ENCODE measurements at regions not wholly inside any gene's neighbourhood (a gene's known extent, or its start where the extent isn't known, plus 50 kb on each side); places are given as distances from the start of the nearest gene placed in this dataset.
"Not testable (repeated sequence)": the region's sequence is repeated elsewhere in the genome, so short reads cannot be mapped to it uniquely, and the experiment has no call there.

GRCh38 chr18:43720041-43720440 is 442.8 kb upstream of the SYT4 start:
- DNase-seq (ENCODE audit: low spot score) = no peak

DNA sequence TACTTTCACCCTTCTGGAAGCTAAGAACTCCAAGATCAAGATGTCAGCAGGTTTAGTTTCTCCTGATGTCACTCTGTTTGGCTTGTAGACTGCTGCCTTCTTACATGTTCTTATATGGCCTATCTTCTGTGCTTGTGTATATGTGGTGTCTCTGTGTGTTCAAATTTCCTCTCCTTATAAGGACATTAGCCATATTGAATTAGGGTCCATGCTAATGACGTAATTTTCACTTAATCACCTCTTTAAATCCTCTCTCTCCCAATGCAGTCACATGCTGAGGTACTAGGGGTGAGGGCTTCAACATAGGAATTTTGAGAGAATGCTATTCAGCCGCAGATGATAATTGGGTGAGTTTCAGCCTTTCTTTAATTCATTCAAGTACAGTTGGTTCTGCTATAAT is 458.3 kb upstream of the SYT4 start:
- DNase-seq (ENCODE audit: low spot score) = no peak

- no peak for DNase-seq (ENCODE audit: low spot score)
Measured at GRCh38 chr18:43744960-43745745, 467.9 kb upstream of the SYT4 start.

GRCh38 chr18:43751203-43751602 is 473.9 kb upstream of the SYT4 start:
- DNase-seq (ENCODE audit: low spot score) = no peak

GRCh38 chr18:43751835-43752234 is 474.5 kb upstream of the SYT4 start:
- DNase-seq (ENCODE audit: low spot score) = no peak

DNA sequence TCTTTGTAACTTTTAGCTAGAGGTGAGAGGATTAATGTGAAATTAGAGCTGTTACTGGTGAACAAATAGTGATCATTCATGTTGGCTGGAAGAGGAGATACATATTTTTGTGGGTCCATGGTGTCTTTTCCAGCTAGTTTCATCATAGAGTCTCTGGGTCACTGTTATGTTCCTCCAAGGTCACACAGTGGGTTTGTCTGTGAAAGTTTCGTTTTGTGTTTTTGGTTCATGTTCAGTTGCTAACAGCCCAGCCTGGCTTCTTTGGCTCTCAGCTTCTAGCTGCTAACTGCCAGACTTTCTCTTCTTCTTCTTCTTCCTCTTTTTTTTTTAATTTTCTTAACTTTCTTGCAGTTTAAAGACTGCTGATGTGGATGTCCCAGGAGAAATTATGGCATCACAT is 480.0 kb upstream of the SYT4 start:
- no peak for DNase-seq (ENCODE audit: low spot score)

- no peak for DNase-seq (ENCODE audit: low spot score)
Measured at GRCh38 chr18:43758734-43759133, 481.4 kb upstream of the SYT4 start.

DNA sequence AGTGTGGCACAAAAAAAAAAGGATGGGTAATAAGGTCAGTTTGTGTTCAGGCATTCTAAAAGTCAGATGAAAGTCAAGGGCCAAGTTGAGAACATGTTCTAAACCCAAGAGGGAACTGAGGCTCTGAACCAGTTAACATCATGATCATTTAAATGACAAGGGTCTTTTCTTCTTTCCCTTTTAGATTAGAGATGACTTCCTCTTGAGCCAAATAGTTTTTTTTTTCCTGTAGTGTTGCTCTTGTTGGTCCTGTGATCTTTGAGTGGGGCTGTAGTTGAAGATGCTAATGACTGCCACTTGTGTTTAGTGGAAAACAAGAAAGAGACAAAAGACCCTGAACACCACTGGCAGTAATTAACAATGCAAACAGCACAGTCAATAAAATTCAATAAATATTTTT is 482.7 kb upstream of the SYT4 start:
- DNase-seq (ENCODE audit: low spot score) = no peak

- no peak for DNase-seq (ENCODE audit: low spot score)
Measured at GRCh38 chr18:43772907-43773306, 495.6 kb upstream of the SYT4 start.

DNA sequence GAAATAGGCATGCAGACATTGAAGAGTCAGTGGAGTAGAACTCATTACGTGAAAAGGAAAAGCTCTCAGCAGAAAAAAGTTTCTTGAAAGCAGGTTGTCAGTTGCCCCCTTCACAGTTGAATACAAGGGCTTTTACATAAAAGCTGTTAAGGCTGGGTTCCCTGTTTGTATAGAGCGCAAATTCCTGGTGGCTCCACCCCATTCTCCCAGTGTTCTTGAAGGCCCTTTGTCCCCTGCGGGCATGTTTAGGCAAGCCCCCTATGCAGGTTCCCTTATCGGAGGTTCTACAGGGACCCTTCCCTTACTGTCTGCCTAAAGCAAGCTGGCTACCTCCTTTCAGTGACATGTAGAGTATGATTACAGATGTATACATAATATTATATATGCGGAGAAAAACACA is 497.2 kb upstream of the SYT4 start:
- DNase-seq (ENCODE audit: low spot score) = no peak

DNA sequence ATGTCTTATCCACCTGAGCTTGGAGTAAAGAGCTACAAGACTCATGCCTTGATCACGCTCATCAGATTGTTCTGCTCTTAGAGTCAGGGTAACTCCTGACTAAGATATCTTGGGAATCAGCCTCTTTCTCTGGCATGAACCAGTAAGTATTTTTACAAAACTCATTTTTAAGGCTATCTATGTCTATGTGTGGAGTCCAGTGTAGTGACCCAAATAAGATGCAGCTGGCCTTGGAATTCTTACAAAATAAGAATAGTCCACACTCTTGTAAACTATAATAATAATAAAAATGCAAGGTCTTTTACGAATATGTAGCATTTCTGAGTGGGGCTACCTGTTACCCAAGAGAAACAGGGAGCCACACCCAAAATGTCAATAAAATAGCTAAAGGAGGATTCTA is 498.3 kb upstream of the SYT4 start:
- DNase-seq (ENCODE audit: low spot score) = no peak

GRCh38 chr18:43776997-43777396 is 499.7 kb upstream of the SYT4 start:
- no peak for DNase-seq (ENCODE audit: low spot score)

GRCh38 chr18:43777636-43778304 is 500.5 kb upstream of the SYT4 start:
- no peak for DNase-seq (ENCODE audit: low spot score)

GRCh38 chr18:43780782-43781340 is 503.6 kb upstream of the SYT4 start:
- no peak for DNase-seq (ENCODE audit: low spot score)

- no peak for DNase-seq (ENCODE audit: low spot score)
Measured at GRCh38 chr18:43785158-43785557, 507.9 kb upstream of the SYT4 start.

DNA sequence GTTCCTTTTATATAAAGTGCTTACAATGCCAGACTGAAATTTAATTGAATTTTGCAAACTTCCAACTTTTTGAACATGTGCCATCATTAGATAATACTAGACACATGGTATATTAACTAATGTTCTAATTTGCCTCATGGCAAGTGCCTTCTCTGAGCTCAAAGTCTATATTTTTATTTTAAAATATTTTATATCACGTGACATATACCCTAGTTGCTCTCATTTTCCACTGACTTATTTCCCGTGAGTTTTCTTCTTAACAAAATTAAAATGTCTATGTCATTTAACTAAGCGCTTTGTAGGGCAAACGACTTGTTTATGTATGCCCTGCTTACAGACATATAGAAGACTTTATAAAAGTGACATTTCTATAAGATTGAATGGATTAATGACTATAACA is 509.6 kb upstream of the SYT4 start:
- no peak for DNase-seq (ENCODE audit: low spot score)

DNA sequence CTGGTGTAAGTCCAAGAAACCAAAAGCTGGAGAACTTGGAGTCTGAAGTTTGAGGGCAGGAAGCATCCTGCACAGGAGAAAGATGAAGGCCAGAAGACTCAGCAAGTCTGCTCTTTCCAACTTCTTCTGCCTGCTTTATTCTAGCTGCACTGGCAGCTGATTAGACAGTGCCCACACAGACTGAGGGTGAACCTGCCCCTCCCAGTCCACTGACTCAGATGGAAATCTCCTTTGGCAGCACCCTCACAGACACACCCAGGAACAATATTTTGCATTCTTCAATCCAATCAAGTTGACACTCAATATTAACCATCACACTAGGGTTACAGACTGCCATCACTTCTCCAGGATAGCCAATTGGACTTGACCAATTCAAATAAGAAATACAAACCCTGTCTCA is 510.4 kb upstream of the SYT4 start:
- not testable (repeated sequence) for DNase-seq (ENCODE audit: low spot score)

DNA sequence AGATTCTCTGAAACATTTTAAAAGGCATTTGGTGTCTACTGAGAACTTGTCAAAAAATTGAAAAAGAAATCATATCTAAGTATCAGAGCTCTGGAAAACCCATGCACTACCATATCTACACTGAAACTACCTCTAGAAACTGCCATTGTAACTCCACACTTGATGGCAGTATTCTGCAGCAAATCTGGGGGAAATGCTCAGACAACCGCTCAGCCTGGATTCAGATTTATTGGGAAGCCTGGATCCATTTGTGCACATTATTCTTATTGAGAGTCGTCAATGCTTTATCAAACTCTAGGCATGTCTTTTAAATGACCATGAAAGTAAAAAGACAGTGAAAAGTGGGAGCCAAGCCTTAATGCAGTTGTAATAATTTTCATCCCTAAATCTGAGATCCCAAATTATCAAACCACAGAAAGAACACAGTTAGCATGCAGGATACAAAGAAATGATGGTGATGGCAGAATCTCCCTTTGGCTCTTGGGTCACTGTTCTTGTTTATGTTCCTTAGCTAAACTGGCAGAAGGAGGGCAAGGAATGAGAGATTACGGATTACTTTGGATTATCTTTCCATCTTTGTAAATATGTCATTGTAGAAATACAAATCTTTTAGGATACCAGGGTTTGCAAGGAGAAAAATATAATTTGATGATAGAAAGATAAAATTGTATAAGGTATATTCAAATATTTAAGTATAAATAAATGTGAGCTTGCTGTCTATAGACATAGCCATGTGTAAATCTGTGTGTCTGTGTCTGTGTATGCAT is 512.1 kb upstream of the SYT4 start:
- DNase-seq (ENCODE audit: low spot score) = no peak

GRCh38 chr18:43793910-43794309 is 516.6 kb upstream of the SYT4 start:
- no peak for DNase-seq (ENCODE audit: low spot score)

GRCh38 chr18:43794363-43794762 is 517.1 kb upstream of the SYT4 start:
- no peak for DNase-seq (ENCODE audit: low spot score)

DNA sequence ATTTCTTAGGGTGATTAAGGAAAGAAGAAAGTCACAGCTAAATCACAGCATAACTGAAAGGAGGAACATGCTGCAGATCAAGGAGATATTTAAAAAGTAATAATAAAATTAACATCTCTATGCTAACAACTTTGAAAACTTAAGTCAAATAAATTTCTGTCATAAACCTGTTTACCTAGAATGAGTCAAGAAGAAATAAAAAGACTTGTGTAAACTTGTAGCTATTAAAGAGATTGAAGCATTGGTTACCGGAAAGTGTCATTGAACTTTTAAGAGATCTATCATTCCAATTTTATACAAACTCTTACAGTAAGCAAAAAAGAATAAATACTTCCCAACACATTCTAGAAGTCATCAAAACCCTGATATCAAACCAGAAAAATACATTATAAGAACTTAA is 520.1 kb upstream of the SYT4 start:
- DNase-seq (ENCODE audit: low spot score) = no peak

DNA sequence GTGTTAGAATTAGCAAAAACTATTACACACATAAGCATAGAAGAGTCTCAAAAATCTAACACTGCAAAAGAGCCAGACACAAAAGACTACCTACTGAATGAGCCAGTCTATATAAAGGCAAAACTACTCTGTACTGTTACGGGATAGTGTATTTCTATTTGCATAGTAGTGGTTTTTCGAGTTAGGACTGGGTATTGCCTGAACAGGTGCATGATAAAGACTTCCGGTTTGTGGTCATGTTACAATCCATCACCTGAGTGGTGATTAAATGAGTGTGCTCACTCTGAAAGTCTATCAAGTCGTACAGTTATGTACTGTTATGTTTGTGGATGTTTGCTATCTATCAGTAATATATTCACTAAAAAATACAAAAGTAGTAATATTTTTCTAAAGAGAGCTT is 523.3 kb upstream of the SYT4 start:
- DNase-seq (ENCODE audit: low spot score) = no peak

Measured in ecto neural progenitor cell (in vitro differentiated cells).